ENCODE measurements at regions not wholly inside any gene's neighbourhood (a gene's known extent, or its start where the extent isn't known, plus 50 kb on each side); places are given as distances from the start of the nearest gene placed in this dataset.

- TF ChIP-seq SMC3 (IDR thresholded peaks at IDR 0.05; ENCODE audit: low read depth, low read length) (no peak), CTCF (conservative IDR thresholded peaks at IDR 0.05; ENCODE audit: low read depth, low read length) (no peak), ELK1 (IDR thresholded peaks at IDR 0.05; ENCODE audit: borderline replicate concordance, low read depth, low read length) (no peak), POLR2A (IDR thresholded peaks at IDR 0.05; ENCODE audit: low read depth, low read length) (no peak), RAD21 (IDR thresholded peaks at IDR 0.05; ENCODE audit: low read length) (no peak), MAZ (IDR thresholded peaks at IDR 0.05; ENCODE audit: borderline replicate concordance, low read depth, low read length) (no peak), USF2 (IDR thresholded peaks at IDR 0.05; ENCODE audit: low read depth, low read length) (no peak), FOS (IDR thresholded peaks at IDR 0.05; ENCODE audit: low read depth, low read length) (no peak), MXI1 (IDR thresholded peaks at IDR 0.05; ENCODE audit: borderline replicate concordance, low read depth, low read length) (no peak)
Observed at GRCh38 chr5:171654881-171655280, 130.7 kb upstream of the SMIM23 start.
